NCI-H2171 treated with DMSO at 0.1 percent for 48 hours (cell line): ENCODE measurements at regions not wholly inside any gene's neighbourhood (a gene's known extent, or its start where the extent isn't known, plus 50 kb on each side); places are given as distances from the start of the nearest gene placed in this dataset.
"Not testable (repeated sequence)": the region's sequence is repeated elsewhere in the genome, so short reads cannot be mapped to it uniquely, and the experiment has no call there.

ENCODE experiments used
- DNase-seq: peaks from one replicate; lab custom pipeline; 2025; lab: John Stamatoyannopoulos, UW

DNA sequence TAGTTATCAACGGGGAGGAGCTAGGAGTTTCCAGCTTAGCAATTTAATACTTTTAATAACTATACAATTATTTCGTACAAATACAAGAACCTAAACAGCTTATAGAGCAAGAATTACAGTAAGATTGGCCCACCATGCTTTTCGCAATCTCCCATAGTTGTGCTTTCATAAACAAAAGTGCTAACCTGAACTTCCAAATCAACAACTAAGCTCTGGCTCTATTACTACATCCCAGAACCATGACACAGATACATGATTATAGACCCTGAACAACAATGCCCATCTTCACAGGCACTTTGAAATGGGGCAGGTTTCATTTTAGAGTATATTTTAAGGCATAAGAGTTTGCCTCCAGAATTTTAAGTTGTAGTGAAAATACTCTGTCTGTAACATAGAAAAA is 203.5 kb downstream of the DMRTA1 start:
- no peak for DNase-seq

DNA sequence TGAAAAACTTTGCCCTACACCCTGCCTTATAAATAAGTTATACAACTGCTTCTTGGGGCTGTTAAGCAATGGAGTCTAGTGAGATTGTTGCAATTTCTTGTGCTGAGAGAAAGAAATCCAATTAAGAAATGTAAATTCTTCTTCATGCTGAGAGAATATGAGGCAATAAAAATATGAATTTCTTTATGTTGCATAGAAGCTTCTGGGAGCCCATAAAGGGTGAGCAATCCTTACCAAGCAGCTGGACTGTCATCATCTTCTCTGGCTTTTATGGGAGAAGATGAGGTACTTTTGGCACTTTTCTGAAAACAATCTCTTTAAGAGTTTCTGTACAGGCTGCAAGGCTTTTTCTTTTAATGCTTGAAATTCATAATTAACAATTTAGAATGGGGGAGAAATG is 204.3 kb downstream of the DMRTA1 start:
- no peak for DNase-seq

DNA sequence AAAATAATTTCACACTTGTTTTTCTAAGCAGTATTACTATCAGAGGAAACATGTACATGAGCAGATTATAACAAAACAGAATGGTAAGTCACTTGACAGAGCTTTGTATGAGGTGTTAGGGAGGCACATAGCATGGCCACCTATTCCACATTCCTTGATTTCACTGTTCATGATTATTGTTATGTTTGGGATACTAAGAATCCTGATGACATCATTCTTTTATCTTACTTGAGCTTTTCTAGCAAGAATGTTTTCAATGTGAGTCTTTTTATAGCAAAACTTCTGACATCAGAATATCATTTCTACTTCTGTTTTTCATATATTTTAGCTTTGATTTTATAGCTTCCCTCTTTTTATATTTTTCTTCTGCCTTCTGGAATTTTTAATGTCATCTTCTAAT is 208.2 kb downstream of the DMRTA1 start:
- DNase-seq = no peak

DNA sequence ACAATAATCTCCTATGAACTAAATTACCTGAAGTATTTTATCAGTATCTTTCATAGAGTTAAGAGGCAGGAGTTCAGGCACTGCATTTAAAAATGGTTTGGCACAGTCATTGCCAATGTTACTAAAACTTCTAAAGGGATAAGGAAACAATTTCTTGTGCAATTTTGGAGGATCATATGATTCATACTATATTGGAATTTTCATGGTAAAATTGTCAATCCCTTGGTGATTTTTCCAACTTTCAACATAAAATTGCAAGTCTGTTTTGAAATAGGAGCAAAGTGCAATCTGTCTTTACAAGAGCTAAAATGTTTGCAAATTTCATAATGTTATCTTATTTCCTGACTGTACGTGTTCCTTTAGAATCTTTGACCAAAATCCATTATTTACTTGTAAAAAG is 211.1 kb downstream of the DMRTA1 start:
- DNase-seq = no peak

DNA sequence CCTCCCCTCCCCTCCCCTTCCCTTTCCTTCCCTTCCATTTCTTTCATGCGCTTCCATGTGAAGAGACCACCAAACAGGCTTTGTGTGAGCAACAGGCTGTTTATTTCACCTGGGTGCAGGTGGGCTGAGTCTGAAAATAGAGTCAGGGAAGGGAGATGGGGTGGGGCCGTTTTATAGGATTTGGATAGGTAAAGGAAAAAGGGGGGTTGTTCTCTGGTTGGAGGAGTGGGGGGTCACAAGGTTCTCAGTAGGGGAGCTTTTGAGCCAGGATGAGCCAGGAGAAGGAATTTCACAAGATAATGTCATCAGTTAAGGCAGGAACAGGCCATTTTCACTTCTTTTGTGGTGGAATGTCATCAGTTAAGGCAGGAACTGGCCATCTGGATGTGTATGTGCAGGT is 211.9 kb downstream of the DMRTA1 start:
- DNase-seq = not testable (repeated sequence)

DNA sequence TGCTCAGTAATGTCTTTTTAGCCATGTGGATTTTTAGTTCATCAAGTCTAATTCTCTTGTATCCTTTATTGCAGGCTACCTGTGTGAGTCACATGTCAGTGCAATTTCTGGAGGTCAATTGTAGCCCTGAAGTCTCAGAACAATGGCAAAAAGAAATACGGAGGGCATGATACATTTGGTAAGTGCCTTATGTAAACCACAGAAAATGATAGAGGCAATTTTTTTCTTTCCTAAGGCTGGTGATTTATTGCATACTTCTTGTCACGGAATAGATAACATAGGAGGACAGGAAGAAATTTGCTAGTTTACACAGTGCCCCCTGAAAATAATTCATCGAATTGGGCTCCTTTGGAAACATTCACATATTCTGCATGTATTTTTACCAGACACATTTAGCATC is 235.9 kb downstream of the DMRTA1 start:
- no peak for DNase-seq

DNA sequence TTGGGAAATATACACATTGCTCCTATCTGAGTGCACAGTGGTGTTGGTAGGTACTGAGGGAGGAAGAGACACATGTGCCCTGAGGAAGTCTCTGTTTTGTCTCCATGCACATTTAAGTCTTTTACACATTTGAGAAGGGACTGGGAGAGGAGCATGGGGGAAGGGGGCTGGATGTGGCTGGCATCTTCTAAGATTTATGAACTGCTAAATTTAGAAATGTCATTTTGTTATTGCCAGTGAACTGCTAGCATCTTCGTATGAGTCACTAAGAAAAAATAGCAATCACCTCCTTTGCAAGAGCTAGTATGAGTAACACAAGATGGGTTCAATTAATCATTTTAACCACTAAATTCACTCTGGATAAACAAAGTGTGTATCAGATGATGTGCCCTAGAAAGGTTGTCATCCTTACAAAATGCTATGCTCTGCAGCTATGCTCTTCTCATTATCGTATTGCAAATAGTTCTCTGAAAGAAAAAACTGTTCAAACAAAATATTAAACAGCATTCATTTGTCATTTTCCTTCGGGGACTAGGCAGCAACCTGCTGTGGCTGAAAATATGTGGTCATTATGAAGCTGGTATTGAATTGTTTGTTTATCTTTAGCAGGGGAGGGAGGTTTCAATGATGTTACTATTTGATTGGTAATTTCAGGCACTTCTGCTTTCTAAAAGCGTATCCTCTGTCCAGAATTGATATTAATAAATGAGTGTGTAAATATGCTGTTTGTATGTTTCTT is 236.5 kb downstream of the DMRTA1 start:
- DNase-seq = no peak

DNA sequence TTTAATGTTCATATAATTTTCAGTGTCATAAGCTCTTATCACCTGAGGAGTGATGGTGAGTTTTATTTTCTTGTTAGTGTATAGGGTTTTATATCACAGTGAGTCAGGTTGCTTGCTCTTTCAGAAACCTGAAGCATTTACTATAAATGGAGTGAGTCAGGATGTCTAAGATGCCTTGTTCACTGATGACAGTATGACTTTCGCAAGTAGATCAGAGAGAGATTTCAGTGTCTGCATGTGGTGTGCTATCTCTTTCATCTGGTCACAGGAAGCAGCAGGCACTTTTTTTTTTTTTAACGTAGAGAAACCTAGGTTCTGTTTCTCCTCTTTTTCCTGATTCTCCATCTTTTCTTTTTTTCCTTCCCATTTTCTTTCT is 237.1 kb downstream of the DMRTA1 start:
- no peak for DNase-seq

DNA sequence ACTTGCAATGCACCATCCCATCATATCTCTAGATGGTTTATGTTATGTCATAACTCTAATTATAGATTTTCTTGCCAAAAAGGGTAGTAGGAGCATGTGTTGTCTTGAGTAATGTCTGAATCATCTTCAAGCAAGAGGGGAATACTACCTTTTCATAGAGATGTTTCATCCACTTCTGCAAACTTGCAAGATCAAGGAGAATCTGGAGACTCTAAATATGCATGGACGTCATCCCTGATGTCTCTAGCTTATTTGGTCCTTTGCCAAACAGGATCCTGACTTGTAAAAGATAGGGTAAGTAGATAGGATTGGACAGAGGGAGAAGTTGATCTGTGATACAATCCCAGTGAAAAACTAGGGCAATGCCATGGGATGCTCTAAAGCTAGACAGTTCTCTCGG is 246.5 kb downstream of the DMRTA1 start:
- DNase-seq = no peak

DNA sequence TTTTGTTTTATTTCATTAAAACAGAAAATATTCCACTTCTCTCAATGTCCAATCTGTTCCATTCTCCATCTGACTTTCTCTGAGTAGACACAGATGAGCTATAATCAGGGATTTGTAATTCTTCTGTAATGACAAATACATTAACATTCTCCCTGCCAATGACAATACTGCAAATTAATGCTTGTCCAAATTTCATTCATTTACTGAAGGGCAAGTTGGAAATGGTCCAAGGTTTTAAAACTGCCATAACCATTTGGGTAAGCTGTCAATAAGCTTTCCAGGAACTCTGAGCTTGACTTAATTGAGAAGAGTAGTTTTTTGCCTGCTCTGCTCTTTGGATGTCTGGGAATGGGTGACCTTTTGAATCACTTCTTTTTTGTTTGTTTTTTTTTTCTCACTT is 253.5 kb downstream of the DMRTA1 start:
- no peak for DNase-seq

DNA sequence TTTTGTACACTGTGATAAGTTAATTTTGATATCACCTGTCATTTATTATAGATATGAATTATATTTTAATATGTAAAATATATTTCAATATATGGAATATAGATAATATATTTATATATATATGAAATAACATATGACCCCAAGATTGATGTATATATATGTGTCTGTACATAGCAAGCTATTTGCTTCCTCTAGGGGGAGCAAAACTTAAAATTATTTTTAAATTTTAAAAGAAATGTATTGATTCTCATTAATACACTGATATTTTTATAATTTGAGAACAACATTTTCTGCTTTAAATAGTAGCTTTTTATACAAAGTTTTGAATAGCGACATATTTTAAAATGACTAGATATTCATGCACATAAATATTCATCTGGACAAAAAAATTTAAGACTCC is 272.0 kb downstream of the DMRTA1 start:
- no peak for DNase-seq

DNA sequence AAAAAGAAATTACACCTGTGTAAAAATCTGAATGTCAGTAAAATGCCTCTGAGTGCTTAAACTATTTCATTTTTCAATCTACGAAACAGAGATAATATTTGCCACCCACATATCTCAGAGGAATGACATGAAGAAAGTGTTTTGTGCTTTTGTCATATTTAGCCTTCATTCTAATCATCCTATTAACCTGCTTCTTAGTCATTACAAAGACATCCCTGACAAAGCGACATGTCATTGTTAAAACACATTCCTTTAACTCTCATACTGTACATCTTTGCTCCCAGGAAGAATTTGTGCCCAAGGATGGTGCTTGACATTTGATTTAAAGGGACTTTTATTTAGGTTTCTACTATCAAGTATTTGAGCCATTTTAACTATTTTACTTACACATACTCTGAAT is 275.9 kb downstream of the DMRTA1 start:
- DNase-seq = no peak

DNA sequence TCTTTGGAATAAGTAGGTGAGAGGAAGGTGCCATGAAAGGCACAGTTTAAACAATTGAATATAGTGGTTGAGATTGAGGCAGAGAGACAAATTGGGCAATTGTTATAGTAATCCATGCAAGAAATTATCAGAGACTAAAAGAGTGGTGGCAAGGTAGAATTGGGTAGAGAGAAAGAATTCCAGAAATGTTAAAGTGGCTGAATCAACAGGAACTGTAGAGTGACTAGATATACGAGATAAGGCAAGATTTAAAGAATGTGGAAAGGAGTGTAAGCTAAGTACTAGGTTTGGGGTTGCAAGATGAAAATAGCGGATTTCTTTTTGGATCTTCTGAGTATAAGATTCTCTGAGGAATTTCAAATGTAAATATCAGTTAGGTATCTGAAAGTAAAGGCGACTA is 285.2 kb downstream of the DMRTA1 start:
- DNase-seq = no peak

DNA sequence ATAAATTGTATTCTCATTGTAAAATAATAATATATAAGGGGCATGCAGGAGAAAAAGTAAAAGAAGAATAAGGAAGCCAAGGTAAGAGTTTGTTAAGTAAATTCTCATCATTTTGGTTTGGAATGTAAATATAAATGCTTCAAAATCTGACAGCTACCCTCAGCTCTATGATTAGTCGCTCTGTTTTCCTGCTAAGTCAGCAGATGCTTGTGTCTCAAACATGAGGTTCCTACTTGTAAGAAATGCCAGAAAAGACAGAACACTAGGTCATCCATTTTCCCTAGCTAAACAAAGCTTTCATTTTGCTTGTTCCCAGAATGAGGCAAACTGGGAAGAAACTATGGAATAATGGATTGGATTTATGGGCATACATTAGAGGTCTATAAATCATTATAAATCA is 293.1 kb downstream of the DMRTA1 start:
- DNase-seq = no peak

DNA sequence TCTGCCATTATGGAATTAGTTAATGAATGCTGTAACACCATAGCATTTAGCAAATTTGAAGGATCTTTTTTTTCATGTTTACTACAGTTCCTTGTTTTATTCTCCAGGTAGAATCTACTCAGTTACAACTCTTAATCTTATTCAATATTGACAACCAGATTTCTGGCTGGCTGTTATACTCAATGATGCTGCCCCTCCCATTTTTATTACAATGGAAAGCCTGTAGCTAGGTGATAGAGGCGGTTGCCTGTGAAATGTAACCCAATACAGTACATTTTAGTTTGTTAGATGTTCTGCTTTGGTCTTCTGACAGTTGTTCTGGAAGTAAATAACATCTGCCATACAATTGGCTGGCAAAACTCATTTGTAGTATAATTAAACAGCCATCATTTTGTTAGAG is 294.2 kb downstream of the DMRTA1 start:
- DNase-seq = no peak

DNA sequence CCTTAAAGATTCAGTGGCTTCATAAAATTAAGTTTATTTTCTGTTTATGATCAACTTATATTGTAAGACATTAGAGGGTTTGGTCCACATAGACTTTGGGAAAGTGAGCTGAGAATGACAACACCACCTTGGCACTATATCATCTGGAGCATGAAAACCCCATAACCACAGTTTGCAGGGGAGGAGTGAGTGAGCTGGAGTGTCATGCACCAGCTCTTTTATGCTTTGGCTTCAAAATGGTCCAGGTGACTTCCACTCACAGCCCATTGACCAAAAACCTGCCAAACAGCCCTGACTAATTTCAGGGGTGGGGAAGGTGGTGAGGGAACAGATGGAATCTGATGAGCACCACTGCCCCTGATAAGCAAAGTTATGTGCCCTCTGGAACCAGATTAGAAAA is 295.8 kb downstream of the DMRTA1 start:
- DNase-seq = no peak

DNA sequence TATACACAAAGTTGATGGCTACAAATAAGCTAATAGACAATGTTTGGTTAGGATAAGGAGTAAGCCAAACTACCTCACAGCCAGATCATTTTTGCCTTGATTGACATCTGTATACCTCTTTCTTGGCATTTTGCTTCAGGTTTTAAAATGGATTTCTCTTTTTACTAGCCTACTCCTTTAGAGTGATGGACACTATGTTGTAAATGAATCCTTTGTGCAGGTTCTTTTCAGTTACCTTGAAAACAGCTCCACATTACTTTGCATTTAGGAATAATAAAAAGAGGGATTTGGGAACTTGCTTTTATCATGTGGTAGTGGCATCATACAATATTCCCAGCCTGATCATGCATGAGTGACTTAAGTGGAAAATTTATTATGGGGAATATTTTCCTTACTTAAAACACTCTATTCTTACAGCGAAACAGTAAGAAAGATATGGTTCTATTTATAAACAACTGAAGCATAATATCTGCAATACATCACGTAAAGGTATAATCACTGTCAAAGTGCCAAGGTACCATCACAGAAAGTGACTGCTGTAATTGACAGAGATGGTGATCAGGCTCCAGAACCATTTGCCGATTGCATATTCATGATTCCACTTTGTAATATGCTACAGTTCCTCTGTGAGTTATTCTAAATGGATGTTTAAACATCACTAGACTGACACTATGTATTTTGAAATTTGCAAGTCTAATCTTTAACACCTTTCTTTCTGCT is 327.0 kb downstream of the DMRTA1 start:
- no peak for DNase-seq

DNA sequence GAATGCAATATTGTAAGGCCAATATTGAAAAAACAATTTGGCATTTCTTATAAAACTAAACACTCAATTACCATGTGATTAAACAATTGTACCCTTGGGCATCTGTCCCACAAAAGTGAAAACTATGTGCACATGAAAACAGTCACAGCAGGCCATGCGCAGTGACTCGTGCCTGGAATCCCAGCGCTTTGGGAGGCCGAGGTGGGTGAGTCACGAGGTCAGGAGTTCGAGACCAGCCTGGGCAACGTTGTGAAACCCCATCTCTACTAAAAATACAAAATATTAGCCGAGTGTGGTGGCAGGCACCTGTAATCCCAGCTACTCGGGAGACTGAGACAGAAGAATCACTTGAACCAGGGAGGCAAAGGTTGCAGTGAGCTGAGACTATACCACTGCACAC is 343.7 kb downstream of the DMRTA1 start:
- DNase-seq = no peak

DNA sequence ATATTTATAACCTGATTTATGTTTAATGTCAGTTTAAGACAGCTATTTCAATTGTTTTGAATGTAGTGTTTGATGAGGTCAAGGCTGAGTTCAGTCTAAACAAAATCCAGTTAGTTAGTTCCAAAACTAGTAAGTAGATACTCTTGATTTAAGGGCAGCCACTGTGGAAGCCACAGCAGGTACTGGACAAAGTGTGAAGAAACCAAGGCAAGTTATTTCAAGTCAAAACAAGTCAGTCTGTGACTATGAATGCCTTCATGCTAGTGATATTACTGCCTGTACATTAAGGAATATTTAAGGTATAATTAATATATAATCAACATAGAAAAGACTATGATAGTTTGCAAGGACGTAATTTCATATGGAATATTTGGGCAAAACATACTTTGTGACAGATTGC is 362.3 kb downstream of the DMRTA1 start:
- DNase-seq = no peak

DNA sequence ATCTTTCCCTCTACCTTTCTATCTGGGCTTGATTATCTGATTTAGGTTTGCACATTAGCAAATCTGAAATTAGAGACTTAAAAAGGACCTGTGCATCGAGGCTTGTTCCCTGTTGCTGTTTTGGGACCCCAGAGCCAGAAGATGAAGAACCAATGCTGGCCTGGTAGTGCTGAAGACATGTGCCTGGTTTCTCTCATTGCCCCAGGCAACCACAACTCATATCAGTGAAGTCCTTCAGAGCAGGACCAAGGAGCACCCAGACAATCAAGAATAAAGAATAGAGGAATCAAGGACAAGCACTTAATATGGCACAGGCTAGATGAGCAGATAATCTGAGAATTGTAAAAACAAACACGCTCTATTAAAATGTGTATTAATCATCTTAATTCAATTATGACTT is 362.7 kb downstream of the DMRTA1 start:
- DNase-seq = no peak

DNA sequence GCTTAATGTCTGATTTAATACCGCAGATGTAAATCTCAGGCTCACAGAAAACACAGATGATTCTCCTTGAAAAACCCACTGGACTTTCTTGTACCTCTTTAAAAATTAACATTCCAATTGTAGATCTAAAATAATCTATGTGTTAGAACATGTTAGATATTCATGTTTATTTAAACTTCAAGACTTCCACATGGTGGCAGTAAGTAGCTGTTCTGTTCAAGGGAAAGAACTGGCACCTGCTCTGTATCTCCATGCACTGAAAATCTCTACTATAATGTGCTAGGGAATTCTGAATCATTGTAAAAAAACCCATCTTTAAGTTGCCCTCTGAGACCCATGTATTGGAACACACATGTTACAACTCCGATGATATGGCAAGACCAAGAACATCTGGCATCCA is 366.9 kb downstream of the DMRTA1 start:
- DNase-seq = no peak

DNA sequence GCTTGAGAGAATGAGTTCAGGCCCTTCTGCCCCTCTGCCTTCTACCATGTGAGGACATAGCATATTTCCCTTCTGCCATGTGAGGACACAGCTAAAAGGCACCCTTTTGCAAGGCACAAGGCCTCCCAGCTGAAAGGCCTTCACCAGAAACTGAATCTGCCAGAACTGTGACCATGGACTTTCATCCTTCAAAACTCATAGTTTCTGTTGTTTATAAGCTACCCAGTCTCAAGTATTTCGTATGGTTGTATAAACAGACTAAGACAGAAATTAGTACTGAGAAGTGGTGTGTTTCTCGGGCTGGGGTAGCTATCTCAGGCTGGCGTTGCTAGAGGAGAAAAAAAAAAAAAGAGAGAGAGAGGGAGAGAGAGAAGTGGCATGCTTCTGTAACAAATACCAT is 368.6 kb downstream of the DMRTA1 start:
- no peak for DNase-seq

DNA sequence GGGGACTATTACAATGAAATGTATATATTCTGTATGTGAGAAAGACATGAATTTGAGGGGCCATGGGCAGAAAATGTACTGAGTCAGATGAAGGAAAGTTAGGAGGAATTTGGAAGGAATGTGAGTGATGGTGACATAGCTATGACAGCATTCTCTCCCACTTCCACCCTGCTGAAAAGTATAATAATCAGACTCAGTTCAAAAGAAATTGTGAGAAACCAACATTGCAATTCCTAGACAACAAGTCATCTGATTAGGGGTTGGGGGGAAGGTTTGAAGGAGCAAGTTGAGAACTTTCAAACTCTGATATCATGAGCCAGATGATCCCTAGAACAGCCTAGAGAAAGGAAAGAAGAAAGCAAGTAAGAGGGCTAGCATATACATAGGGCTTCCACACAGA is 370.6 kb downstream of the DMRTA1 start:
- DNase-seq = no peak

DNA sequence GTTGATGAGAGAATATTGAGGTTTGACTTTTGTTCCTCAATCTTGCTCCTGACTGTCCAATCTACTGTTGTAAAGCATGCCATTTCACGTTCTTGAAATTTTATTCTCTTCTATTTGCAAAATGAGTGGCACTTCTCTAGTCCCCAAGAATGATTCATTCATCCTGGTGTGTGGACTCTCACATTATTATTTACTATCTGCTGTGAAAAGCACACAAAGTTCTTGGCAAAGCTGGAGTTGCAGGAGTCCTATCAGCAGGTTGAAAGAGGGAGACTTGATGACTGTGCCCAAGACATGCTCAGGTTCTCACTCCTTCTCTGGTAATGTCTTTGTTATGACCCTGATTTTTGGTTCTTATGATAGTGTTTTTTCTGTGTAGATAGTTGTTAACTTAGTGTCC is 382.6 kb downstream of the DMRTA1 start:
- DNase-seq = no peak
